ENCODE measurements at regions not wholly inside any gene's neighbourhood (a gene's known extent, or its start where the extent isn't known, plus 50 kb on each side); places are given as distances from the start of the nearest gene placed in this dataset.

GRCh38 chr4:96483308-96484030 is 643.6 kb downstream of the PDHA2 start:
- H3K4me3 ChIP-seq = no peak overlapping the region
- intact Hi-C loops (cut with micrococcal nuclease; ENCODE audit: unreplicated experiment) = no loop called here
- H3K27me3 ChIP-seq (replicated peaks in 1 of 2; ENCODE audit: control insufficient read depth in 2 of 2, insufficient read depth in 2 of 2, low read length in 1 of 2) = no peaks in the 10 kb centered on the region
- no peak overlapping the region for H3K27ac ChIP-seq (ENCODE audit: control insufficient read depth, insufficient read depth)
- ChIA-PET CTCF (no interaction called here), SMC1A (ENCODE audit: uncharacterized antibody, unreplicated experiment) (interaction anchor here (1.4 kb wide), 1 partner anchor 11 kb away, joined by 4 read pairs; no protein-coding TSS in a partner anchor), RAD21 (ENCODE audit: unreplicated experiment) (no interaction called here), POLR2A (no interaction called here)
- ATAC-seq (no peak), FAIRE-seq (no peak), DNase-seq (ENCODE audit: low read depth, low spot score) (no peak)
- H3K9ac ChIP-seq (ENCODE audit: control insufficient read depth, insufficient read depth, low read length) = no peak overlapping the region
- no peaks in the 10 kb centered on the region for H3K4me1 ChIP-seq (ENCODE audit: control insufficient read depth, insufficient read depth, low read length)
- no peak overlapping the region for H2AFZ ChIP-seq (ENCODE audit: control insufficient read depth, low read depth, low read length)
- no peak overlapping the region for H3K4me2 ChIP-seq (ENCODE audit: control insufficient read depth, insufficient read depth)
- no TSS peak for BruUV-seq (replicated peaks)
- no peaks in the 10 kb centered on the region for H3K79me2 ChIP-seq (ENCODE audit: control insufficient read depth, insufficient read depth, low read length)
- 1% methylated on average over 4 of the region's 4 CpGs for WGBS (ENCODE audit: insufficient coverage, insufficient replicate concordance, low lambda C conversion rate, missing lambda C conversion rate)
- no peaks in the 10 kb centered on the region for H3K9me3 ChIP-seq (replicated peaks; ENCODE audit: control insufficient read depth, insufficient read depth, low read length)
- no peaks in the 10 kb centered on the region for H4K20me1 ChIP-seq (ENCODE audit: control insufficient read depth, insufficient read depth)
- in situ Hi-C loops (cut with MboI) = no loop called here
- no peaks in the 10 kb centered on the region for H3K36me3 ChIP-seq (ENCODE audit: control insufficient read depth in 2 of 2, insufficient read depth in 2 of 2, low read length in 1 of 2)
- TF ChIP-seq ZNF207 (IDR thresholded peaks at IDR 0.05; ENCODE audit: borderline replicate concordance) (no peak), CBFB (IDR thresholded peaks at IDR 0.05; ENCODE audit: low read depth) (no peak), FOXK2 (IDR thresholded peaks at IDR 0.05) (no peak), SMAD1 (IDR thresholded peaks at IDR 0.05; ENCODE audit: low read depth, partially characterized antibody) (no peak), BCLAF1 (IDR thresholded peaks at IDR 0.05) (no peak), HCFC1 (IDR thresholded peaks at IDR 0.05; ENCODE audit: low read length) (no peak), ELK1 (IDR thresholded peaks at IDR 0.05; ENCODE audit: low read depth, low read length) (no peak), SMC3 (IDR thresholded peaks at IDR 0.05; ENCODE audit: borderline replicate concordance, low read length) (no peak), MYC (IDR thresholded peaks at IDR 0.05; ENCODE audit: insufficient read depth, insufficient read length, insufficient replicate concordance, low read length, severe bottlenecking) (no peak), NR2F1 (conservative IDR thresholded peaks at IDR 0.05) (no peak), YY1 (IDR thresholded peaks at IDR 0.05; ENCODE audit: low read depth, low read length) (no peak), SPI1 (IDR thresholded peaks at IDR 0.05; ENCODE audit: borderline replicate concordance, insufficient read depth, low read depth, low read length) (no peak)
- TF ChIP-seq, protein P1, sequence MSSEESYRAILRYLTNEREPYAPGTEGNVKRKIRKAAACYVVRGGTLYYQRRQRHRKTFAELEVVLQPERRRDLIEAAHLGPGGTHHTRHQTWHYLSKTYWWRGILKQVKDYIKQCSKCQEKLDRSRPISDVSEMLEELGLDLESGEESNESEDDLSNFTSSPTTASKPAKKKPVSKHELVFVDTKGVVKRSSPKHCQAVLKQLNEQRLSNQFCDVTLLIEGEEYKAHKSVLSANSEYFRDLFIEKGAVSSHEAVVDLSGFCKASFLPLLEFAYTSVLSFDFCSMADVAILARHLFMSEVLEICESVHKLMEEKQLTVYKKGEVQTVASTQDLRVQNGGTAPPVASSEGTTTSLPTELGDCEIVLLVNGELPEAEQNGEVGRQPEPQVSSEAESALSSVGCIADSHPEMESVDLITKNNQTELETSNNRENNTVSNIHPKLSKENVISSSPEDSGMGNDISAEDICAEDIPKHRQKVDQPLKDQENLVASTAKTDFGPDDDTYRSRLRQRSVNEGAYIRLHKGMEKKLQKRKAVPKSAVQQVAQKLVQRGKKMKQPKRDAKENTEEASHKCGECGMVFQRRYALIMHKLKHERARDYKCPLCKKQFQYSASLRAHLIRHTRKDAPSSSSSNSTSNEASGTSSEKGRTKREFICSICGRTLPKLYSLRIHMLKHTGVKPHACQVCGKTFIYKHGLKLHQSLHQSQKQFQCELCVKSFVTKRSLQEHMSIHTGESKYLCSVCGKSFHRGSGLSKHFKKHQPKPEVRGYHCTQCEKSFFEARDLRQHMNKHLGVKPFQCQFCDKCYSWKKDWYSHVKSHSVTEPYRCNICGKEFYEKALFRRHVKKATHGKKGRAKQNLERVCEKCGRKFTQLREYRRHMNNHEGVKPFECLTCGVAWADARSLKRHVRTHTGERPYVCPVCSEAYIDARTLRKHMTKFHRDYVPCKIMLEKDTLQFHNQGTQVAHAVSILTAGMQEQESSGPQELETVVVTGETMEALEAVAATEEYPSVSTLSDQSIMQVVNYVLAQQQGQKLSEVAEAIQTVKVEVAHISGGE (CRISPR knock-in tag; IDR thresholded peaks at IDR 0.05) = no peak

All from GM12878 (cell line).